H9 (cell line): ENCODE measurements at regions not wholly inside any gene's neighbourhood (a gene's known extent, or its start where the extent isn't known, plus 50 kb on each side); places are given as distances from the start of the nearest gene placed in this dataset.

ENCODE experiments used
- DNase-seq: peaks from one replicate; pipeline ENCODE4 v3.0.0-alpha.2; 2017
- H2AFZ ChIP-seq: one replicate; pipeline ENCODE4 v1.6.1; 2013; ENCODE audit warnings: mild to moderate bottlenecking, low read length, control low read depth, moderate library complexity
- H2AK5ac ChIP-seq: 2 replicates; pipeline ENCODE4 v1.6.1; 2013; ENCODE audit warnings: low read length, control low read depth, mixed read lengths; ENCODE audit not compliant: insufficient read length
- H2BK120ac ChIP-seq: one replicate; pipeline ENCODE4 v1.6.1; 2013; ENCODE audit warnings: low read depth, mild to moderate bottlenecking, low read length, control low read depth, inconsistent platforms; ENCODE audit not compliant: poor library complexity, severe bottlenecking
- H2BK12ac ChIP-seq: 2 replicates; pipeline ENCODE4 v1.6.1; 2013; ENCODE audit warnings: low read length, control low read depth, mixed read lengths, low read depth; ENCODE audit not compliant: insufficient read length
- H2BK15ac ChIP-seq: 2 replicates; pipeline ENCODE4 v1.6.1; 2013; ENCODE audit warnings: low read depth, low read length, control low read depth
- H2BK20ac ChIP-seq: one replicate; pipeline ENCODE4 v1.6.1; 2013; ENCODE audit warnings: low read depth, mild to moderate bottlenecking, low read length, control low read depth, inconsistent platforms; ENCODE audit not compliant: poor library complexity, severe bottlenecking
- H2BK5ac ChIP-seq: 2 replicates; pipeline ENCODE4 v1.6.1; 2013; ENCODE audit warnings: low read length, control low read depth, mixed read lengths; ENCODE audit not compliant: insufficient read length
- H3K14ac ChIP-seq: 2 replicates; pipeline ENCODE4 v1.6.1; 2013; ENCODE audit warnings: low read length, control low read depth; ENCODE audit not compliant: insufficient read depth
- H3K18ac ChIP-seq: 2 replicates; pipeline ENCODE4 v1.6.1; 2013; ENCODE audit warnings: low read depth, mild to moderate bottlenecking, mixed read lengths, low read length, control low read depth; ENCODE audit not compliant: insufficient read length
- H3K23ac ChIP-seq: 2 replicates; pipeline ENCODE4 v1.6.1; 2013; ENCODE audit warnings: low read length, control low read depth, mixed read lengths, low read depth; ENCODE audit not compliant: insufficient read length
- H3K23me2 ChIP-seq: 2 replicates; pipeline ENCODE4 v1.6.1; 2013; ENCODE audit warnings: low read depth, mild to moderate bottlenecking, mixed read lengths, low read length, control low read depth; ENCODE audit not compliant: insufficient read length, poor library complexity, severe bottlenecking
- H3K27ac ChIP-seq: 2 replicates; pipeline ENCODE4 v1.5.1; 2013; ENCODE audit warnings: low read length, control low read depth, mixed read lengths, low read depth; ENCODE audit not compliant: insufficient read length
- H3K27me3 ChIP-seq: 2 replicates; pipeline ENCODE4 v1.6.1; 2013; ENCODE audit warnings: low read length, control low read depth, inconsistent platforms; ENCODE audit not compliant: insufficient read depth
- H3K4ac ChIP-seq: 2 replicates; pipeline ENCODE4 v1.6.1; 2013; ENCODE audit warnings: low read depth, mild to moderate bottlenecking, control low read depth, inconsistent platforms, low read length, moderate library complexity
- H3K4me1 ChIP-seq: 2 replicates; pipeline ENCODE4 v1.6.1; 2013; ENCODE audit warnings: low read length, control low read depth, inconsistent platforms; ENCODE audit not compliant: insufficient read depth
- H3K4me2 ChIP-seq: 2 replicates; pipeline ENCODE4 v1.6.1; 2013; ENCODE audit warnings: low read length, control low read depth, mixed read lengths; ENCODE audit not compliant: insufficient read length, insufficient read depth
- H3K56ac ChIP-seq: 2 replicates; pipeline ENCODE4 v1.6.1; 2013; ENCODE audit warnings: low read depth, mild to moderate bottlenecking, mixed read lengths, low read length, control low read depth; ENCODE audit not compliant: insufficient read length
- H3K79me1 ChIP-seq: 2 replicates; pipeline ENCODE4 v1.6.1; 2013; ENCODE audit warnings: low read depth, mild to moderate bottlenecking, moderate library complexity, low read length, control low read depth, inconsistent platforms; ENCODE audit not compliant: insufficient read depth, poor library complexity, severe bottlenecking
- H3K79me2 ChIP-seq: 2 replicates; pipeline ENCODE4 v1.6.1; 2013; ENCODE audit warnings: low read length, control low read depth, inconsistent platforms; ENCODE audit not compliant: insufficient read depth
- H3K9ac ChIP-seq: 2 replicates; pipeline ENCODE4 v1.6.1; 2013; ENCODE audit warnings: low read length, control low read depth, mixed read lengths; ENCODE audit not compliant: insufficient read length; ENCODE audit errors: extremely low read depth
- H3K9me3 ChIP-seq: one replicate; pipeline ENCODE4 v1.6.1; 2013; ENCODE audit warnings: low read depth, low read length, inconsistent platforms; ENCODE audit not compliant: control insufficient read depth
- H3T11ph ChIP-seq: one replicate; pipeline ENCODE4 v1.6.1; 2013; ENCODE audit warnings: mild to moderate bottlenecking, low read length, control low read depth, inconsistent platforms
- H4K20me1 ChIP-seq: one replicate; pipeline ENCODE4 v1.6.1; 2013; ENCODE audit not compliant: control insufficient read depth, insufficient read length, insufficient read depth
- H4K5ac ChIP-seq: 2 replicates; pipeline ENCODE4 v1.6.1; 2013; ENCODE audit warnings: low read depth, mild to moderate bottlenecking, mixed read lengths, low read length, control low read depth; ENCODE audit not compliant: insufficient read length
- H4K8ac ChIP-seq: replicated peaks from 2 replicates; pipeline ENCODE4 v1.6.1; 2013; ENCODE audit warnings: low read length, control low read depth, mixed read lengths, low read depth; ENCODE audit not compliant: insufficient read length
- H4K91ac ChIP-seq: 2 replicates; pipeline ENCODE4 v1.6.1; 2013; ENCODE audit warnings: low read depth, mild to moderate bottlenecking, moderate library complexity, mixed read lengths, low read length, control low read depth; ENCODE audit not compliant: insufficient read length
- H3K27ac Mint-ChIP-seq, 3 experiments: 2 replicates in 2 of 3; 3 replicates in 1 of 3; pipeline ENCODE4 v1.8.0; 2020 to 2021; ENCODE audit warnings: mixed read lengths in 3 of 3, mild to moderate bottlenecking in 1 of 3, moderate library complexity in 1 of 3
- H3K27me3 Mint-ChIP-seq: 2 replicates; pipeline ENCODE4 v1.8.0; 2021; ENCODE audit warnings: low read depth, mild to moderate bottlenecking, moderate library complexity, mixed read lengths
- H3K36me3 Mint-ChIP-seq, 3 experiments: 2 replicates in 2 of 3; 3 replicates in 1 of 3; pipeline ENCODE4 v1.8.0; 2020 to 2021; ENCODE audit warnings: low read depth in 3 of 3, mixed read lengths in 3 of 3; ENCODE audit not compliant: insufficient read depth in 1 of 3
- H3K4me1 Mint-ChIP-seq, 2 experiments: 2 replicates each; pipeline ENCODE4 v1.8.0; 2020; ENCODE audit warnings: mixed read lengths in 2 of 2
- H3K4me3 Mint-ChIP-seq, 2 experiments: 2 replicates in 1 of 2; 3 replicates in 1 of 2; pipeline ENCODE4 v1.8.0; 2020 to 2021; ENCODE audit warnings: mild to moderate bottlenecking in 2 of 2, mixed read lengths in 2 of 2, moderate library complexity in 1 of 2
- H3K9me3 Mint-ChIP-seq, 2 experiments: 2 replicates in 1 of 2; 3 replicates in 1 of 2; pipeline ENCODE4 v1.8.0; 2020; ENCODE audit warnings: mild to moderate bottlenecking in 2 of 2, mixed read lengths in 2 of 2, moderate library complexity in 1 of 2
- WGBS: extraction: QIAGEN DNeasy Blood & Tissue Kit; methylation state at CpG from one replicate; pipeline ENCODE4 v1.1.7; 2013; ENCODE audit warnings: missing lambda C conversion rate, low lambda C conversion rate, mixed read lengths; ENCODE audit not compliant: insufficient read length; ENCODE audit errors: extremely low coverage; 5-methylcytosine and 5-hydroxymethylcytosine counted together
- TF ChIP-seq, protein P1 (sequence below): fragments of 200-600 bp; sonication (generic); conservative IDR thresholded peaks from 3 replicates; pipeline ENCODE4 v1.8.0; 2021; ENCODE audit warnings: antibody characterized with exemption, mild to moderate bottlenecking

DNA sequence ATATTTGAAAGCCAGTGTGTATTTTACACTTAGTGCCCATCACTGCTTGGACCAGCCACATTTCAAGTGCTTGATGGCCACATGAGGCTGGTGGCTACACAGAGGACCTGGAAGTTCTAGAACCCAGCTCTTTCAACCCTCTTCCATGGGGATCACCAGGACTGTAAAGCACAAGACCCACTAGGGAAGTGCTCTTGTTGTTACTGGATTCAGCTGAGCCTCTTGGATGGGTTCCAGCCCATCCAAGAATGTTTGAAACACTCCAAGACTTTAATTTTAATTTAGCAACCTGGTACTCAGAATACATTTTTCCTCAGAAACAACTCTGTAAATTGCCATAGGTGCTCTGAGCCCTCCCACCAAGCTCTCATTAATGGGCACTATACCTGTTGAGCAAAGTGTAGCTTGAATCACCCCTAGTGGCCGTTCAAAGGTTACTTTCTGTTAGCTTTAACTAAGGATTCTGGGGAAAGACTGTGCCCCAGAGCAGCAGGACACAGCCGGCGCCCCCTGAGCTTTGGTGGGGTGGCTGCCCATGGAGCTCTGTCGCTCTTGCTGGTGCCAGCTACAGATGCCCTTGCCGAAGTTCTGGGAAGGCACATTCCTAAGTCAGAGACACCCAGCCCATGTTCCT is 212.4 kb downstream of the HSD17B3 start:
- Mint-ChIP-seq H3K9me3 (peaks cover 0 to 2% of the 10 kb centered on the region in 2 experiments; a peak in 1 of 5 replicates), H3K27ac (no peak overlapping the region), H3K27me3 (peaks cover 8% of the 10 kb centered on the region), H3K36me3 (no peaks in the 10 kb centered on the region; a peak in 1 of 7 replicates), H3K4me3 (no peak overlapping the region), H3K4me1 (peaks cover 14 to 23% of the 10 kb centered on the region in 2 experiments)
- Histone ChIP-seq H3K18ac (no peak overlapping the region), H3K79me1 (no peaks in the 10 kb centered on the region), H2AFZ (no peak overlapping the region), H3T11ph (no peak overlapping the region), H2BK120ac (no peak overlapping the region), H4K8ac (no peak overlapping the region), H3K23ac (no peak overlapping the region), H4K20me1 (no peaks in the 10 kb centered on the region), H3K9me3 (no peaks in the 10 kb centered on the region), H3K56ac (no peak overlapping the region), H3K4ac (no peak overlapping the region), H3K4me1 (peaks cover 9% of the 10 kb centered on the region; the same call in 1 of the 2 replicates), H4K5ac (no peak overlapping the region), H3K4me2 (no peak overlapping the region), H4K91ac (no peak overlapping the region), H2BK12ac (no peak overlapping the region), H2BK15ac (no peak overlapping the region), H2AK5ac (no peak overlapping the region), H2BK20ac (no peak overlapping the region), H3K14ac (no peak overlapping the region), H3K23me2 (no peaks in the 10 kb centered on the region), H2BK5ac (no peak overlapping the region), H3K79me2 (no peaks in the 10 kb centered on the region), H3K9ac (no peak overlapping the region), H3K27ac (no peak overlapping the region), H3K27me3 (no peaks in the 10 kb centered on the region)
- no peak for DNase-seq
- no CpG with 5 or more reads among the region's 5 CpGs for WGBS
- TF ChIP-seq, protein P1, sequence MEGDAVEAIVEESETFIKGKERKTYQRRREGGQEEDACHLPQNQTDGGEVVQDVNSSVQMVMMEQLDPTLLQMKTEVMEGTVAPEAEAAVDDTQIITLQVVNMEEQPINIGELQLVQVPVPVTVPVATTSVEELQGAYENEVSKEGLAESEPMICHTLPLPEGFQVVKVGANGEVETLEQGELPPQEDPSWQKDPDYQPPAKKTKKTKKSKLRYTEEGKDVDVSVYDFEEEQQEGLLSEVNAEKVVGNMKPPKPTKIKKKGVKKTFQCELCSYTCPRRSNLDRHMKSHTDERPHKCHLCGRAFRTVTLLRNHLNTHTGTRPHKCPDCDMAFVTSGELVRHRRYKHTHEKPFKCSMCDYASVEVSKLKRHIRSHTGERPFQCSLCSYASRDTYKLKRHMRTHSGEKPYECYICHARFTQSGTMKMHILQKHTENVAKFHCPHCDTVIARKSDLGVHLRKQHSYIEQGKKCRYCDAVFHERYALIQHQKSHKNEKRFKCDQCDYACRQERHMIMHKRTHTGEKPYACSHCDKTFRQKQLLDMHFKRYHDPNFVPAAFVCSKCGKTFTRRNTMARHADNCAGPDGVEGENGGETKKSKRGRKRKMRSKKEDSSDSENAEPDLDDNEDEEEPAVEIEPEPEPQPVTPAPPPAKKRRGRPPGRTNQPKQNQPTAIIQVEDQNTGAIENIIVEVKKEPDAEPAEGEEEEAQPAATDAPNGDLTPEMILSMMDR = peak; percentile 41; the same call in 2 of the 3 replicates
